Heart left ventricle (tissue), 13 donors: ENCODE measurements at regions not wholly inside any gene's neighbourhood (a gene's known extent, or its start where the extent isn't known, plus 50 kb on each side); places are given as distances from the start of the nearest gene placed in this dataset.

Experiments
- CTCF ChIP-seq, 12 donors: fragments of 200-600 bp; sonication (generic) in 4 of 12; IDR thresholded peaks; one replicate each; pipeline versions ENCODE4 v1.5.0 to v1.8.0; 2018 to 2022; ENCODE audit warnings: antibody characterized with exemption in 12 of 12, mild to moderate bottlenecking in 5 of 12
- POLR2A ChIP-seq, 2 donors: fragments of 450-650 bp; IDR thresholded peaks; one replicate each; pipeline ENCODE4 v1.6.1; 2017; ENCODE audit warnings: antibody characterized with exemption in 2 of 2, mild to moderate bottlenecking in 2 of 2, moderate library complexity in 2 of 2
- donor health status: ischemic (EF 13 %, LVEDD 7.1; RV severe dilation, severe dysfunction).
- donor health status: DM: no; HTN: yes; CAD: no.
- donor health status: DM: no; HTN: no; CAD: no.
- donor health status: ischemic (EF 25% LVEDD 6.9; RV normal size, moderate dysfunction).
- donor health status: ischemic (EF 25% LVEDD 5.7; RV mildly dilated, moderate dysfunction).
- donor health status: ischemic (EF 35%, LVEDD 5.7; RV mildly dilated, moderate dysfunction).
- donor health status: nonischemic (EF 11% LVEDD 7.7; RV severe dilation, severe dysfunction).
- donor health status: DM: yes; HTN: yes; CAD: no.
- donor health status: PGD.
- donor health status: ischemic (EF 29% LVEDD 5.4; RV normal size, mild dysfunction).
- donor health status: nonischemic (EF 23%, LVEDD 6.1; RV moderate dilation, normal function).

DNA sequence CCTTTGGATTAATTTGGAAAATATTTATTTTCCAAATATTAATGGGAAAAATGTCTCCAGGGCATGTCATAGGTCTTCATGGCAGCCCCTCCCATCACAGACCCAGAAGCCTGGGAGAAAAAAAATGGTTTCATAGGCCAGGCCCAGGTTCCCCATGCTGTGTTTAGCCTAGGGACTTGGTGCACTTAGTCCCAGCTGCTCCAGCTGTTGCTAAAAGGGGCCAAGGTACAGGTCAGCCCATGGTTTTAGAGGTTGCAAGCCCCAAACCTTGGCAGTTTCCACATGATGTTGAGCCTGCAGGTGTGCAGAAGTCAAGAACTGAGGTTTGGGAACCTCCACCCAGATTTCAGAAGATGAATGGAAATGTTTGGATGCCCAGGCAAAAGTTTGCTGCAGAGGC lies 309.6 kb downstream of the SOCS6 start:
- TF ChIP-seq CTCF (IDR thresholded peaks at IDR 0.05) (no peak), POLR2A (IDR thresholded peaks at IDR 0.05) (no peak)
